ENCODE measurements at regions not wholly inside any gene's neighbourhood (a gene's known extent, or its start where the extent isn't known, plus 50 kb on each side); places are given as distances from the start of the nearest gene placed in this dataset.

DNA sequence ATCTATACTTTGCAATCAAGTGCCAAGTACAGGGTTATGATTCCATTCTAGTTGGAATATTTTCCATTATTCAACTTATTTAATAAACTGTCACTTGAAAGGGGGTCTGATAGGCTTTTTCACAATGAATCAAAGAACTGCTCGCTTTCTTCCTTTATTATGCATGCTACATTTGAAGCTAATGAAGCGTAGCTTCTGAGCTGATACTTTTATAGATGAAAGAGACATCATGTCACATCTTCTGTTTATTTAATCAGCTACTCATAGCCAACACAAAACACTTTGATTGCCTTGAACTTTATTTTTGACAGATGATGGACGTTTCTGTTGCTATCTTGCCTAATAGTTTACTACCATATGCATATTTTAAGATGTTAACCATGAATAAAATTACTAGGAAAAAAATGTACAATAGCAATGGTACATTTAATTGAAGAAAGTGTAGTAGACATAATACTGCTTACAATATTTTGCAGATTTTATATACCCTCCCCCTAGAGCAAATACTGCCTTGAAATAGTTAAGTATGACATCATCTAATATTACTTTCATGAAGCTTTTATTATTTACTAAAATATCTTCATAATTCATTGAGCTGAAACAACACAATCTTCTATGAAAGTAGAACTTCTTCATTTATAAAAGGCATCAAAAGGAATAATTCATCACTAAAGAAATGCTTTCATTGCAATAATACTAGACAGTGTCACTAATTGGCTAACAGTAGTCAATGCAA is 529.3 kb upstream of the TYRP1 start:
- in situ Hi-C loops (cut with MboI; ENCODE audit: low sequenced_read_pairs in 4 of 4) (no loop called here), intact Hi-C loops (cut with DNase I; ENCODE audit: low total_unique reads) (no loop called here)
- no peaks in the 10 kb centered on the region for H3K27me3 ChIP-seq
- H3K4me3 ChIP-seq = no peak overlapping the region
- H3K36me3 ChIP-seq = no peaks in the 10 kb centered on the region
- no peaks in the 10 kb centered on the region for H3K9me3 ChIP-seq
- DNase-seq (no peak), ATAC-seq (no peak)
- H3K27ac ChIP-seq = no peak overlapping the region
- TF ChIP-seq POLR2A (IDR thresholded peaks at IDR 0.05) = no peak
- TF ChIP-seq, protein P1, sequence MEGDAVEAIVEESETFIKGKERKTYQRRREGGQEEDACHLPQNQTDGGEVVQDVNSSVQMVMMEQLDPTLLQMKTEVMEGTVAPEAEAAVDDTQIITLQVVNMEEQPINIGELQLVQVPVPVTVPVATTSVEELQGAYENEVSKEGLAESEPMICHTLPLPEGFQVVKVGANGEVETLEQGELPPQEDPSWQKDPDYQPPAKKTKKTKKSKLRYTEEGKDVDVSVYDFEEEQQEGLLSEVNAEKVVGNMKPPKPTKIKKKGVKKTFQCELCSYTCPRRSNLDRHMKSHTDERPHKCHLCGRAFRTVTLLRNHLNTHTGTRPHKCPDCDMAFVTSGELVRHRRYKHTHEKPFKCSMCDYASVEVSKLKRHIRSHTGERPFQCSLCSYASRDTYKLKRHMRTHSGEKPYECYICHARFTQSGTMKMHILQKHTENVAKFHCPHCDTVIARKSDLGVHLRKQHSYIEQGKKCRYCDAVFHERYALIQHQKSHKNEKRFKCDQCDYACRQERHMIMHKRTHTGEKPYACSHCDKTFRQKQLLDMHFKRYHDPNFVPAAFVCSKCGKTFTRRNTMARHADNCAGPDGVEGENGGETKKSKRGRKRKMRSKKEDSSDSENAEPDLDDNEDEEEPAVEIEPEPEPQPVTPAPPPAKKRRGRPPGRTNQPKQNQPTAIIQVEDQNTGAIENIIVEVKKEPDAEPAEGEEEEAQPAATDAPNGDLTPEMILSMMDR (IDR thresholded peaks at IDR 0.05 in 4 of 5, conservative IDR thresholded peaks at IDR 0.05 in 1 of 5) = no peak
- no peaks in the 10 kb centered on the region for H3K4me1 ChIP-seq

DNA sequence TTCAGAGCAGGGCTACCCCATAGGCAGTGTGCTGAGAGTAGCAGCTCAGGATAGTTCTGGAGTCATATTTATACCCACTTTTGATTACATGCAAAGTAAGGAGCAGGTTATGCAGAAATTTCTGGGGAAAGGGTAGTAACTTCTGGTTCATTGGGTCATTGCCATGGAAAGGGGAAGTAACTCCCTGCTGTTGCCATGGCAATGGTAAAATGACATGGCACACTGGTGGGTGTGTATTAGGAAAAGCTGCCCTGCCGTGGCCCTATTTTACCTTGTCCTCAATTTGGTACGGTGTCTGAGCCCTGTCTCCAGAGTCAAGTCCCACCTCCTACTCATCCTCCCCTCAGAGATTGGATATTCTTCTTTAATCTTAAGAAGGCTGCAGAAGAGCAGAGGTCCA is 526.7 kb upstream of the TYRP1 start:
- Histone ChIP-seq H3K36me3 (no peaks in the 10 kb centered on the region), H3K27ac (no peak overlapping the region), H3K4me1 (no peaks in the 10 kb centered on the region), H3K9me3 (no peaks in the 10 kb centered on the region), H3K4me3 (no peak overlapping the region), H3K27me3 (no peaks in the 10 kb centered on the region)
- intact Hi-C loops (cut with DNase I; ENCODE audit: low total_unique reads) = no loop called here
- ATAC-seq (no peak), DNase-seq (no peak)
- in situ Hi-C loops (cut with MboI; ENCODE audit: low sequenced_read_pairs in 4 of 4) = no loop called here
- TF ChIP-seq POLR2A (IDR thresholded peaks at IDR 0.05) = no peak
- TF ChIP-seq, protein P1 (IDR thresholded peaks at IDR 0.05 in 4 of 5, conservative IDR thresholded peaks at IDR 0.05 in 1 of 5) = no peak

DNA sequence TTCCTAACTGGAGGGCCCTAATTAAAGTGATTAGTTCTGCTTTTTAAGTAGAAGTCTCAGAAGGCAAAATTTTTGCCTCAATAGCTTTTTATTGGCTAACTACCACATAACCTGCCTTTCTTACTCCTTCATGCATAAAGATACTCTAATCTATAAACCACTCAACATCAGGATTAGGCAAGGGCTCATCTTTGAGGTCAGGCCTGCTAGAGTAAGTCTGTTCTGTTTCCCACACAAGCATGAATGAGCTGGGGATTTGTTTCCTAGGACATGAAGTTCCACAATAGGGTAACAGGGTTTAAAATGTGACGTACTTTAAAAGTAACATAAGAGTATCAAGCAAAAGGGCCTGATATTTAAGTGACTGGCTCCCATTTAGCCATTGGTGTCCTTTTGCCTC is 522.7 kb upstream of the TYRP1 start:
- no peak overlapping the region for H3K4me3 ChIP-seq
- no peak for ATAC-seq
- no peaks in the 10 kb centered on the region for H3K4me1 ChIP-seq
- in situ Hi-C loops (cut with MboI; ENCODE audit: low sequenced_read_pairs in 4 of 4) = no loop called here
- H3K27ac ChIP-seq = no peak overlapping the region
- intact Hi-C loops (cut with DNase I; ENCODE audit: low total_unique reads) = no loop called here
- H3K36me3 ChIP-seq = no peaks in the 10 kb centered on the region
- TF ChIP-seq POLR2A (IDR thresholded peaks at IDR 0.05) = no peak
- TF ChIP-seq, protein P1 (IDR thresholded peaks at IDR 0.05 in 4 of 5, conservative IDR thresholded peaks at IDR 0.05 in 1 of 5) = no peak
- no peaks in the 10 kb centered on the region for H3K27me3 ChIP-seq
- no peaks in the 10 kb centered on the region for H3K9me3 ChIP-seq
- DNase-seq = no peak

DNA sequence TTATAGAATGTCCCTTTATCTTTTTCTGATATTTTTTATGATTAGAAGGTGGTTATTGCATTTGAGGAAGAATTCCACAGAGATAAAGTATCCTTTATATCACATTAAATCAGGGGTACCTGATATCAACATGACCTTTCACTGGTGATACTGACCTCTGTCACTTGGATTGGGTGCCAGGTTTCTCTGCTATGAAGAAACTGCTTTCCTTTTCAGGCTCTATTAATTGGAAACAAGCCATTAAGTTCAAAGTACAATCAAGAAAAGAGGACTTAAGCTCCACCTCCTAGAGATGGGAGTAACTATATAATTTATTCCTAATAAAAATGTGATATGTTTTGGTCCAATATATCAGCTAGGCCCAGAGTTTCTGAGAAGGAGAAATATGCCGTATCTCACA is 514.6 kb upstream of the TYRP1 start:
- DNase-seq (no peak), ATAC-seq (no peak)
- Histone ChIP-seq H3K27ac (no peak overlapping the region), H3K4me1 (no peaks in the 10 kb centered on the region), H3K9me3 (no peaks in the 10 kb centered on the region), H3K36me3 (no peaks in the 10 kb centered on the region), H3K4me3 (no peak overlapping the region), H3K27me3 (no peaks in the 10 kb centered on the region)
- intact Hi-C loops (cut with DNase I; ENCODE audit: low total_unique reads) = no loop called here
- in situ Hi-C loops (cut with MboI; ENCODE audit: low sequenced_read_pairs in 4 of 4) = loop anchor here in 1 of 4 donors (25.0 kb wide), 1 partner anchor 91 kb away; no protein-coding TSS in a partner anchor
- TF ChIP-seq POLR2A (IDR thresholded peaks at IDR 0.05) = no peak
- TF ChIP-seq, protein P1 (IDR thresholded peaks at IDR 0.05 in 4 of 5, conservative IDR thresholded peaks at IDR 0.05 in 1 of 5) = no peak

DNA sequence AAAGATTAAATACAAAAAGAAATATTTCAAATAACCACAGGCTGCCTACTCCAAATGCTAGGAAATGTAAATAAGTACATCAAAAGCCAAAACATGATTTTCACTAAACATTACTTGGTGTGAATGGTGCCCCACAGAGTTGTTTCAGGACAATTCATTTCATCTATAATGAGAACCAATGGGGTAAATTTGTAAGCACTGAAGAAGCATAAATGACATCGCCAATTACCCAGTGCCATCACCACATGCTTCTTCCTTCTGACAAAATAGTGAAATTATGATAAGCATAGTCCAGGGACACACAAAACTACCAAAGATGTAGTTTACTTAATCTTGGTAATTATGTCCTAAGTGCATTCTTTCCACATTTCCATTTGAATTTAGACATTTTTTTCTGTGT is 510.4 kb upstream of the TYRP1 start:
- in situ Hi-C loops (cut with MboI; ENCODE audit: low sequenced_read_pairs in 4 of 4) (loop anchor here in 1 of 4 donors (25.0 kb wide), 1 partner anchor 96 kb away; no protein-coding TSS in a partner anchor), intact Hi-C loops (cut with DNase I; ENCODE audit: low total_unique reads) (no loop called here)
- Histone ChIP-seq H3K4me3 (no peak overlapping the region), H3K9me3 (no peaks in the 10 kb centered on the region), H3K27me3 (no peaks in the 10 kb centered on the region), H3K4me1 (no peaks in the 10 kb centered on the region), H3K27ac (no peak overlapping the region), H3K36me3 (no peaks in the 10 kb centered on the region)
- no peak for ATAC-seq
- TF ChIP-seq POLR2A (IDR thresholded peaks at IDR 0.05) = no peak
- TF ChIP-seq, protein P1 (IDR thresholded peaks at IDR 0.05 in 4 of 5, conservative IDR thresholded peaks at IDR 0.05 in 1 of 5) = no peak
- DNase-seq = no peak
